HS-5 (cell line): ENCODE measurements at regions not wholly inside any gene's neighbourhood (a gene's known extent, or its start where the extent isn't known, plus 50 kb on each side); places are given as distances from the start of the nearest gene placed in this dataset.
"Not testable (repeated sequence)": the region's sequence is repeated elsewhere in the genome, so short reads cannot be mapped to it uniquely, and the experiment has no call there.

Experiments
- DNase-seq: peaks from one replicate; pipeline ENCODE4 v3.0.0-alpha.2; 2012; ENCODE audit warnings: low read depth

DNA sequence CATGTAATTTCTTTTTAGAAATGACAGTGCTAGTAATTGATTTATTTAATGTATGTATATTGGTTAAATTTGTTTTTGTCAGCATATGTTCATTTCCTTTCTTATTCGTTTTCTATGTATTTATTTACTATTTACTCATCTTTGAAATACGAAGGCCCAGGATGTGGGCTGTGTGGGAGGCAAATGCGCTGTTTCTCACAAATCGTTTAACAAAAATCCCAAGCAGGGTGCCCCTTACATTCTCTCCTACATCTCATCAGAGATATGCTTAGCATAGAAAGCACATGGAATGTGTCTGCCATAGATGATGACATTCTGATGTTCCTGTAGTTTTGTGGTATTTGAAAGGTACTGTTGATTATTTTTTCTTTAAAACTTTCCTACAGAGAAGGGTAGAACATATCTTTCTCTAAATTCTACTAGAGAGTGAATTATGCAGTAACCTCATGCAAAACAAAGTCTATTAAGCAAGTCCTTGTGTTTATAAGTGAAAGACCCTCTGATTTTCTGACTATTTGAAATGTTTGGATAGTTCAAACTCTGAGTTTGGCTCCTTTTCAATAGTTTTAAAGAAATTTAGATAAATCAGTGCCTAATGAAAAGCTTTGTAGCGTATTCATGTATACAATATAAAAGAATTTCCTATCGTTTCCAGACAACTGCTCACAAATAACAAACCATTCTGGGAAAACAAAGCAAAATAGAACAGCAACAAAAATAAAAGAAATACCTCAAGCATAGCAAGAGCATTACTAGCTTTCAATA is 111.1 kb upstream of the VGLL3 start:
- no peak for DNase-seq

GRCh38 chr3:87097733-87098132 is 106.8 kb upstream of the VGLL3 start:
- DNase-seq, result not testable (repeated sequence)

GRCh38 chr3:87090631-87091030 is 99.7 kb upstream of the VGLL3 start:
- no peak for DNase-seq

DNA sequence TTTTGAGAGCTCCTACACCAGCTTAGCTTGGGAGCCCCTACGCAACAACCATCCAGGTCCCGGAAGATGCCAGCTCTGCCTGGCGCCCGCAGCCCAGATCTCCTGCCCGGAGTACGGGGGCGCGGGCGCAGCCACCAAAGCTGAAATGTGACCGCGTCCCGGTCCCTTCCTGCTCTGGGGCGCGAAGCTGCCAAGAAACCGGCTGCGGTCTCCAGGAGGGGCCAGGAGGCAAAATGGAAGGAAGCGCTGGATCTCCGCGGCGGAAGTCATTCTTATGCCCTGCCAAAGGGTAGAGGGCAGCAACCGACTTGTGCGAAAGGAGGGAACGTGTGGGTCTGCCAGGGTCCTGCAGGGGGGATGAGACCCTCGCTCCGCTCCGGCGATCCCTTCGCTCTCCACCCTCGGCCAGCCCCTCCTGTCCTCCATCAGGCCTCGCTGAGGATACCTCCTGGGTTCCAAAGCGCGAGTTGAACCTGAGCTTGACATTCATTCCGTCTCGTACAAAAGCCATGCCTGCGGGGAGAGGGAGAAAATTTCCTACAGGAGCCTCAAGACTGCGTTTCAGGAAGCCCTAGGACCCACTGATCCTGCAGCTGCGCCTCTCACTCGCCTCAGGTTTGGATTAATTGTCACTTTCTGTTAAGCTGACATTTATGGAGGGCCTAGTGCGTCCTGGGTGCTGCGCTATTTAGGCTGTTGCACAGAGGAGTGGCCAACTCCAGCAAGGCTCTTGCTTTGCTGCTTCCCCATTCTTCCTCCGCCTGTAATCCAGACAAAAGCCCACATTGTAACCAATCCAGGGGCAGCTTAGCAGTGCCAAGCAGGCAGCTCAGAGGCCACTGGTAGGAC is 98.3 kb upstream of the VGLL3 start:
- DNase-seq, result peak; percentile 63

- no peak for DNase-seq
Observed at GRCh38 chr3:87088430-87088992, 97.6 kb upstream of the VGLL3 start.

GRCh38 chr3:87084868-87085267 is 93.9 kb upstream of the VGLL3 start:
- DNase-seq, result no peak

DNA sequence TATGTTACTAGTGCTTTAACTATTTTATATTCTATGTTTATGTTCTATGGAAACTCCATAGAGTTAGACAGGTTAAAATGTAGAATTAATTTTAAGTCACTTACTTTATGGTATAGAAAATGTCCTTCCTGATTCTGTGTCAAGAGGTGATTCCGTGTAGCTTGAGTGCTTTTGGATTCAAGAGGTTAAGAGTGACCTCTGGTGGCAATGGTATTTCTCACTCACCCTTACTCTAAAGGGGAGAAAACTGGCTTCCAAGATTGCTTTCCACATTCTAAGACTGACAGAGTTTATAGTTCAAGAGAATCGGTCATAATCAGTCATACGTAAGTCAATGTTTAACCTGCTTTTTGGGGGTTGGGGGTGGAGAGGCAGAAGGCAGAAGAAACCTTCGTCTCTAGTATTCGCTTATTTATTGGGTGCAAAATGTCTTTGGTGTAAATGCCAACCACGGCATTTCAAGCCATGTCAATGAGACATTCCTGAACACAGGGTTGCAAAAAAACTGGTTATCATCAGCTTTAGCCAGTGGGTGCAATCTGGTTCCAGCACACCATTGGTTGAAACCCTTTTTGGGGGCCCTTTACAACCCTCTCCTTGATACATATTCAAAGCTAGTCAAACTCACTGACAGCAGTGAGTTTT is 92.0 kb upstream of the VGLL3 start:
- DNase-seq, result no peak

DNA sequence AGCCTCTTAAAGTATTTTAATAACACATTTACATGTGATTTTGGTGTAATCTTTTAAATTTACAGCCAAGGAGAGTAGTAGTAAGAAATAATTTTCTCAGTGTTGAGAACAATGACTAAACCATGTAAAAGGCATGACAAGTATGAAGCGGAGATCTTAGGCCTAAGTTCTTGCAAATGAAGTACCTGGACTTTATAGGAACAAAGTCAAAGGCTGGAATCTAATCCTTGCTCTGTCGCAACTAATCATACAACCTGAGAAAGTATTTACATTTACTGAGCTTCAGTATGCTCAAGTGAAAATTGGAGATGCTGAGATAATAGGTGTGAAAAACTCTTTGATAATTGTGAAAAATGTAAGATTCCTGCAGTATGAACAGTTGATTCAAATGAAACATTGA is 86.4 kb upstream of the VGLL3 start:
- DNase-seq, result no peak

DNA sequence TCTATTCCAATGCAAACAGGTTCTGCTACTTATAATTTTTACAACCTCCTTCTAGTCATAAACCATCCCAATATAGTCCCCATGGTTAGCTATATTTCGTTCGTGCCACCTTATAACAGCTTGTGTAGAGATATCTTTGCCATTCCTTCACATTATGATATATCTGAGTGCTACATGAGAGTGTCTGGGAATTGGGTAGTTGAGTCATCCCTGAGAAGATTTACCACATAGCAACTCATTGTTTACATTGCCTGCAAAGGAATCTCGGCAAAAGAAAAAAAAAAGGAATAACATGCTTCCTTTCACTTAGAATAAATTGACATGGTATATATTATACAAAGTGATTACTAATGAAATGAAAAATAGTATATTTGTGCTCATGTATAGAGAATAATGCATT is 86.0 kb upstream of the VGLL3 start:
- DNase-seq, result peak; percentile 58

DNA sequence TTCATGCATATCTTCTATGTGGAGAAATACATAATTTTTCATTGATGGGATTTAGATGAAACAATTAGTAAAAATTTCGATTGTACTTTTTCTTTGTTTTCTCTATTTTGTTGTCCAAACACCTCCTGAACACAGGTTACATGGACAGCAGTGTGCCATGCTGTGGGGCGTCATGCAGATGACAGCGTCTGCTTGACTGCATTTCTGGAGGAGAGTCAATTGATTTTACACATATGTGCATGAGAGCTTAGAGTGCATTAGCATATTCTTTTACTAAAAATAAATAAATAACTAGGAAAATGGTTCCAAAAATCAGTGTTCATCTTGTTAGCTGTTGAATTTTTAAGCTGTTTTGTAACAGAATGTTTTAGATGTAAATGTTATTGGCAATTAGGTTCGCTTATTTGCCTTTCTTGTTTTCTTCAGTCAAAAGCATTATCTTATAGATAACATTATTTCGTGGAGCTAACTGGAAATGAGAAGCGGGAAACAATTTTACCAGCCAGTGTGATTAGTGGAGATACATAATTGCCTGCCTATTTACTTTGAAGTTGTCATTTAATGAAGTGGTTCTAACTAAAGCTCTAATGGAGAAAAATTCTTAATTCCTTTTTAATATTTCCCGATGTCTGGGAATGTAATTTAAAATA is 82.7 kb upstream of the VGLL3 start:
- no peak for DNase-seq

DNA sequence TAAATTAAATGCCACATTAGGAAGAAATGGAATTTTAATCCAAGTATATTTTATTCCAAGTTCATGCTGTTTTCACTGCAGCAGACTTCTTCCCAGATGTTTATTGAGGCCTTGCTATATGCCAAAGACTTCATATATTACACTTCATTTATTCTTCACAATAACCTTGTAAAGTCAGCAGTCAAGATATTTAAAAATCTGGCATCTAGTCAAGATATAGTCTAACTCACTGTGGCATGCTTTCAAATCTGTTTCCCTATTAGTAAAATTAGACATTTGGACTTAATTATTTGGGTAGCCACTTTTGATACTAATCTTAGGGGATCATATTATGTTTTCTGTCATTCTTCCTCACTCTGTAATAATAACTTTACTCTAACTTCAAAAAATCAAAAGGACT is 81.5 kb upstream of the VGLL3 start:
- DNase-seq, result no peak

- DNase-seq, result no peak
Observed at GRCh38 chr3:87069971-87070370, 79.0 kb upstream of the VGLL3 start.

DNA sequence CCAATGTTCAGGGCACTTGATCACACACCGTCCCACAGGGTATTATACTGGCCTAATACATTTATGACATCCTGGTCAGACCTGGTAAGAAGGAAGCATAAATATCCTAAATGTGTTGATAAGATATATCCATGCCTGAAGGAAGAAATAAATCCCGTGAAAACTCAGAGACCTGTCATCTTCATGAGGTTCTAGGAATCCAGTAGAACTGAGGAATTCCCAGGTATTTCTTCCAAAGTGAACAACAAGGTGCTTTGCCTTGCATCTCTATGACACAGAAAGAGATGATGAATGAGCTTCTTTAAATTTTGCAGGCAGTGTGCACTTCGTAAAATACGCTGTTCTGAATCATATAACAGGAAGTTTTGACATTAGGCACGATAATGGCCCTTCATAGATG is 78.1 kb upstream of the VGLL3 start:
- no peak for DNase-seq

DNA sequence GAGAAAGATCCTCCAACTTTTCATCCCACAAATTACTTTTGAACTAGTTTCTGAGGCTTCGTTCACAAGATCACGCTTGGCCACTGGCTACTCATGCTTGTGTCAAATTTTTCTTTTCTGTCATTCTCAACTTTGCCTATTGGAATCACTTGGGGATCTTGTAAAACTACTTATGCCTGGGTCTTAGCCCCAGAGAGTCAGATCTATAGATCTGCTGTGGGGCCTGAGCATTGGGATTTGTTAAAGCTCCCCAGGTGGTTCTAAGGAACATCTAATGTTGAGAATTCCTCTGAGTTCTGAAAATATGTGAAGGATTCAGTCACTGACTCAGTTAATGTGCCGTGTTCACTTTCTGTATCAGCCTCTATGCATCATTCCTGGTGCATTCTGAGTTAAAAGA is 71.7 kb upstream of the VGLL3 start:
- DNase-seq, result no peak

- no peak for DNase-seq
Observed at GRCh38 chr3:87057474-87057873, 66.5 kb upstream of the VGLL3 start.

DNA sequence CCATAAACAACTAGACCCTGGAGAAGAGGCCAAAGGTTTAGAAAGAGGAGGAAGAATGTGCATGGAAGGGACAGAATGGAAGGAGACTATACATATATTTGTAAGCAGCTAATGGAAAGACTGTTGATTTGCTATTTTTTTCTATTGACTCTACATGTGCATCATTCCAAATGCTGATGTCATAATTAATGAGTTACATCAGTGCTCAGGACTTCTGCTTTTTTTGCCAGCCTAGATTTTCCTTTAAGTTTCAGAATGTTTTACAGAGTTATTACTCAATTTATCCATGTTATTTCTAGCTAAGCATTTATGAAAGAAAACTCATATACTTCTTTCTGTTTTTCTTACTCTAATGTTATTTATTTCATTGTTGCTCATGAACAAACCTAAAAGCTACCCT is 62.6 kb upstream of the VGLL3 start:
- DNase-seq, result no peak

DNA sequence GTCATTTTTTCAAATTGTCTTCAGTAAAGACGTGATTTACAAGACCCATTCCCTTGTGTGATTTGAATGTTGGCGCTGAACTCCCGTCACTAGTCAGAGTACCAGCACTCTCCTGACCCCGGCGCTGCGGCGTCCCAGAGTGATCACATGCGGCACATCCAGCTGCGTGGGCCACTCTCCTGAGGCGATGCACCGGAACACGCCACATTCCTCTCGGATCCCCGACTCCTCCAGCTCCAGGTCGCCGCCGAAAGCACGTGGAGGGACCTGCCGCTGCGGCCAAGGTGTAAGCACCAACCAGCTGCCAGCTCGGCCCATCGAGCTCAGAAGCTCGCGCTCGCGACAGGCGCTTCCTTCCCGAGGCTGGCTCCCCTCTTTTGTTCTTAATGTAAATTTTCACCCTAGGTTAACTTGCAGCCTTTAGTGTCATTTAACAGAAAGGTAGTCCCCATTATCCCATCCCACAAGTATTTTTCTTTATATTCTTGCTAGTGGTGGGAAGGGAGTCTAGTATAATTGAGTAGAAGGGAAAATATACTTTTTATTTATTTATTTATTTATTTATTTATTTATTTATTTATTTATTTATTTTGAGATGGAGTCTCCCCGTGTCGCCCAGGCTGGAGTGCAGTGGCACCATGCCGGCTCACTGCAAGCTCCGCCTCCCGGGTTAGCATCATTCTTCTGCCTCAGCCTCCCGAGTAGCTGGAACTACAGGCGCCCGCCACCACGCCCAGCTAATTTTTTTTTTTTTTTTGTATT is 61.7 kb upstream of the VGLL3 start:
- no peak for DNase-seq

- no peak for DNase-seq
Observed at GRCh38 chr3:87047852-87048251, 56.9 kb upstream of the VGLL3 start.

GRCh38 chr3:87046241-87046640 is 55.3 kb upstream of the VGLL3 start:
- no peak for DNase-seq

DNA sequence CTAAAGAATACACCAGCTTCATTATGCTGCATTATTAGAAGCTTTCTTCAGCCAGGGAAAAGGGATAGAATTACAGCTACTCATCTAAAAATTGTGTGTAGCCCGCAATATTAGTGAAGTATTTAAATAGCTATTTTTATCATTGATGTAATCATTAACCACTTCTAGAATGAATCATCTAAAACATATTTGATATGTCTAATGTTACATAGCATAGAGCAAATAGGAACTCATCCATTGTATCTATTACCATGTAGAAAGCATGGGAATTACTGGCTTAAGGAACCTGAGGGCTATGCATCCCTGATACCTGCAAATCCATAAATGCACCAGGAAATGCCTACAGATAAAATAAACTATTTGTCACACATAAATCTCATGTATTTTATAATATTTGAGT is 54.5 kb upstream of the VGLL3 start:
- DNase-seq, result no peak

DNA sequence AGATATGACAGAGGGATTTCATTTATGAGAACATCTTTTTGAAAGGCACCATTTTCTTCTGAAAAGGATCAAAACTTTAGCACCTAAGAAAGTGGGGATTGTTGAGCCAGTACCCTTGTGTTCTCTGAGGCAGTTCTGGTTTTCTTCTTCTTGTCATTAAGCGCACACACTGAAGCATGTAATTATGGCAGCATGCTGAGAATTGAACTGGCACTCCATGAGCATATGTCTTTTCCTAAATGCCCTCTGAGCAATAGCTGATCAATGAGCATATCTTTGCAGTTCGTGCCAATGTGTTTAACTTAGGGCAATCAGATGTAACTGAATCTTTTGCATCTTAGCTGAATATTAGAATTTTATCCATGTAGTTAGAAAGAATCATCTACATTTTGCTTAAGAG is 53.9 kb upstream of the VGLL3 start:
- DNase-seq, result no peak
